GM10266 (cell line): ENCODE measurements at regions not wholly inside any gene's neighbourhood (a gene's known extent, or its start where the extent isn't known, plus 50 kb on each side); places are given as distances from the start of the nearest gene placed in this dataset.

Source experiments
- DNase-seq: peaks from one replicate; pipeline ENCODE4 v3.0.0; 2012; ENCODE audit errors: extremely low spot score
- CTCF ChIP-seq: IDR thresholded peaks from 2 replicates; pipeline ENCODE4 v1.5.1; 2012; ENCODE audit warnings: mild to moderate bottlenecking, low read depth; ENCODE audit not compliant: control insufficient read depth, insufficient read depth; ENCODE audit errors: missing control alignments

- no peak for DNase-seq
- TF ChIP-seq CTCF = no peak
Measured at GRCh38 chr15:88335074-88335473, 78.5 kb upstream of the NTRK3 start.

- DNase-seq = no peak
- TF ChIP-seq CTCF = no peak
Measured at GRCh38 chr15:88334436-88334835, 77.9 kb upstream of the NTRK3 start.

GRCh38 chr15:88331291-88331690 is 74.8 kb upstream of the NTRK3 start:
- DNase-seq = peak; percentile 63

GRCh38 chr15:88326924-88327323 is 70.4 kb upstream of the NTRK3 start:
- DNase-seq = no peak
- TF ChIP-seq CTCF = no peak

More at GRCh38 chr15:88331291-88331690, 74.8 kb upstream of the NTRK3 start:
- peak; percentile 69 for TF ChIP-seq CTCF

GRCh38 chr15:88324741-88325065 is 68.2 kb upstream of the NTRK3 start:
- TF ChIP-seq CTCF = no peak
- DNase-seq = no peak

GRCh38 chr15:88323976-88324740 is 67.6 kb upstream of the NTRK3 start:
- no peak for DNase-seq
- no peak for TF ChIP-seq CTCF

- TF ChIP-seq CTCF = no peak
- no peak for DNase-seq
Measured at GRCh38 chr15:88323468-88323867, 66.9 kb upstream of the NTRK3 start.
